Kidney (tissue), 13 donors: ENCODE measurements at regions not wholly inside any gene's neighbourhood (a gene's known extent, or its start where the extent isn't known, plus 50 kb on each side); places are given as distances from the start of the nearest gene placed in this dataset.

Experiments
- DNase-seq, 5 donors: peaks; one replicate each; pipeline ENCODE4 v3.0.0-alpha.2; 2013 to 2020
- FAIRE-seq: peaks from 2 replicates; lab custom pipeline; 2012; peaks lifted over from hg19 to GRCh38; lab: Jason Lieb, UNC
- H3K27ac ChIP-seq, 2 donors: one replicate each; pipeline ENCODE4 v1.7.0; 2013; ENCODE audit warnings: low read depth in 2 of 2, low read length in 2 of 2, inconsistent platforms in 1 of 2
- H3K27me3 ChIP-seq: one replicate; pipeline ENCODE4 v1.7.1; 2013; ENCODE audit warnings: low read length, inconsistent platforms; ENCODE audit not compliant: control insufficient read depth, insufficient read depth
- H3K36me3 ChIP-seq, 3 donors: one replicate each; pipeline versions ENCODE4 v1.7.0 to v1.7.1; 2013; ENCODE audit warnings: low read length in 3 of 3, control low read depth in 1 of 3, inconsistent platforms in 1 of 3; ENCODE audit not compliant: insufficient read depth in 3 of 3, control insufficient read depth in 2 of 3
- H3K4me1 ChIP-seq, 3 donors: one replicate each; pipeline versions ENCODE4 v1.7.0 to v1.7.1; 2013; ENCODE audit warnings: low read length in 3 of 3, inconsistent platforms in 1 of 3, low read depth in 1 of 3; ENCODE audit not compliant: control insufficient read depth in 2 of 3, insufficient read depth in 2 of 3
- H3K4me3 ChIP-seq, 3 donors: one replicate each; pipeline versions ENCODE4 v1.7.0 to v1.8.1; 2013; ENCODE audit warnings: low read length in 3 of 3, control low read depth in 1 of 3, inconsistent platforms in 1 of 3
- H3K9ac ChIP-seq, 3 donors: one replicate each; pipeline versions ENCODE4 v1.7.0 to v1.7.1; 2013; ENCODE audit warnings: low read length in 3 of 3, control low read depth in 1 of 3, inconsistent platforms in 1 of 3
- H3K9me3 ChIP-seq, 3 donors: one replicate each; pipeline versions ENCODE4 v1.7.0 to v1.7.1; 2013; ENCODE audit warnings: low read length in 3 of 3, control low read depth in 1 of 3, inconsistent platforms in 1 of 3; ENCODE audit not compliant: control insufficient read depth in 2 of 3, insufficient read depth in 1 of 3
- intact Hi-C: fragments of 100-400 bp; cut with DNase I; formaldehyde crosslinking; loops from one replicate; pipeline ENCODE4 v1.11.1; 2022
- TF ChIP-seq, protein P1 (sequence below): IDR thresholded peaks from 3 replicates; pipeline ENCODE4 v1.5.1; 2012; ENCODE audit warnings: mild to moderate bottlenecking, moderate library complexity, borderline replicate concordance; ENCODE audit not compliant: insufficient read depth; ENCODE audit errors: extremely low read depth
- donor health status: control.
- donor health status: control.
- donor health status: control.
- donor health status: control.
- donor health status: control.
- donor health status: DM: yes; HTN: yes; CAD: no.
- donor health status: Normal renal cell carcinoma (clear cell type).

DNA sequence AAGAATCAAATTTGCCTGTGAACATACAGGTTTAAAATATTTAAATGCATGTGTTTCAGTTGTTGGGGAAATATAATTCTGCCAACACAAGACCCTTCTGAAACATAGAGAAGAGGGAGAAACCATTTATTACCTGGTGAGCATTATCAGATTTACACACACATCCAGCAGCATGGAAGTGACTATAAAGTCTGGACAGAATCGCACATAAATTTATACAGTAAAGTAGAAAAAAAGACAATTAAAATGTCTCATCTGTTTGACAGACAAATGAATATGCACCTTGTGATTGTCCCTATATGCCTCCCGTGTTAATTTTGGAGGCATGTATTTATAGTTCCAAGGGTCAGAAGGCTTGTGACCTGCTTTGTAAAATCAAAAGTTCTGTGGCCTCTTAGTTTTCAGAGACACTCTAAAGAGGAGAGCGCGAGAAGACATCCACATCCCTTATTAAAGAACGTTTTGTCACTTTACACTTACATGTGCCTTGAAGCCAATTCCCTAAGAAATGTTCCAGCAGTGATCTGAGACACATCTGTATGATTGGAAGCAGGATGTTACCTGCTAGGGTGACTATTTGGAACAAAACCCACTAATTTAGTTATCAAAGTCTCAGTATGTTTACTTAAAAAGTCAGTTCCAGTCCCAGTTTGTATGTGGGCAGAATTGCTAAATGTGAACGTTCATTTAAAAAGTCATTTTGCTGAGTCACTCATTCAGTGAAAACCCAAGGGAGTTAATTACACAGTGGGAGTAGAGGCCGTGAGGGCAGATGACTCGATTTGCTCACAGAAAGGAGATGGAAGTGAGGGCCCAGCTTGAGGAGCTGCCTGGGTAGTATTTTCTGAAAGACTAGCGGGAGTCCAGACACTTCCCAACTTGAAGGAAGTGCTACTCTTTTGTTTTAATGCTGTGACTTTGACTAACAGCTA lies 527.6 kb upstream of the MEX3C start:
- FAIRE-seq (no peak), DNase-seq (peak in 2 of 5 donors; percentile 31 to 34)
- Histone ChIP-seq H3K27ac (no peak overlapping the region), H3K27me3 (no peaks in the 10 kb centered on the region), H3K9ac (no peak overlapping the region), H3K9me3 (no peaks in the 10 kb centered on the region), H3K36me3 (no peaks in the 10 kb centered on the region), H3K4me3 (no peak overlapping the region), H3K4me1 (no peaks in the 10 kb centered on the region)
- TF ChIP-seq, protein P1, sequence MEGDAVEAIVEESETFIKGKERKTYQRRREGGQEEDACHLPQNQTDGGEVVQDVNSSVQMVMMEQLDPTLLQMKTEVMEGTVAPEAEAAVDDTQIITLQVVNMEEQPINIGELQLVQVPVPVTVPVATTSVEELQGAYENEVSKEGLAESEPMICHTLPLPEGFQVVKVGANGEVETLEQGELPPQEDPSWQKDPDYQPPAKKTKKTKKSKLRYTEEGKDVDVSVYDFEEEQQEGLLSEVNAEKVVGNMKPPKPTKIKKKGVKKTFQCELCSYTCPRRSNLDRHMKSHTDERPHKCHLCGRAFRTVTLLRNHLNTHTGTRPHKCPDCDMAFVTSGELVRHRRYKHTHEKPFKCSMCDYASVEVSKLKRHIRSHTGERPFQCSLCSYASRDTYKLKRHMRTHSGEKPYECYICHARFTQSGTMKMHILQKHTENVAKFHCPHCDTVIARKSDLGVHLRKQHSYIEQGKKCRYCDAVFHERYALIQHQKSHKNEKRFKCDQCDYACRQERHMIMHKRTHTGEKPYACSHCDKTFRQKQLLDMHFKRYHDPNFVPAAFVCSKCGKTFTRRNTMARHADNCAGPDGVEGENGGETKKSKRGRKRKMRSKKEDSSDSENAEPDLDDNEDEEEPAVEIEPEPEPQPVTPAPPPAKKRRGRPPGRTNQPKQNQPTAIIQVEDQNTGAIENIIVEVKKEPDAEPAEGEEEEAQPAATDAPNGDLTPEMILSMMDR: no peak
- intact Hi-C loops: no loop called here

DNA sequence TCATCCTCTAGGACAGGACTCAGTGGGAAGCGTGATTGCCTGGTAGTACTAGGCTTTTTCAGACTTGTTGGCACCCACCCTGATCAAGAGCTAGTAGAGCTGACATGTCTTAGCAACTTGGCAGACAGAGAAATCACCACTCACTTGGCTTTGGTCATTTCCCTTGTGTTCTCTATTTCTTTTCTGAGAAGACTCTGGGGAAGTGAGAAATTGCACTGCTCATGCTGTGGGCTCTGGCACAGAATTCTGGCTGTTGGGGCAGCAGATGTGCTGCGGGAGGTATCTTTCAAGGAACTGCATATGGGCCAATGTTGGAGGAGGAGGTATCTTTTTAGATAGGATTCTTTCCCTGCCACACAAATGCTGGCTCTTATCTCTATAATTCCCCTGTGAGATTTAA lies 529.1 kb upstream of the MEX3C start:
- Histone ChIP-seq H3K36me3 (no peaks in the 10 kb centered on the region), H3K4me3 (no peak overlapping the region), H3K4me1 (no peaks in the 10 kb centered on the region), H3K9ac (no peak overlapping the region), H3K9me3 (no peaks in the 10 kb centered on the region), H3K27ac (no peak overlapping the region), H3K27me3 (no peaks in the 10 kb centered on the region)
- DNase-seq: no peak
- TF ChIP-seq, protein P1: no peak
- intact Hi-C loops: no loop called here
- no peak for FAIRE-seq

DNA sequence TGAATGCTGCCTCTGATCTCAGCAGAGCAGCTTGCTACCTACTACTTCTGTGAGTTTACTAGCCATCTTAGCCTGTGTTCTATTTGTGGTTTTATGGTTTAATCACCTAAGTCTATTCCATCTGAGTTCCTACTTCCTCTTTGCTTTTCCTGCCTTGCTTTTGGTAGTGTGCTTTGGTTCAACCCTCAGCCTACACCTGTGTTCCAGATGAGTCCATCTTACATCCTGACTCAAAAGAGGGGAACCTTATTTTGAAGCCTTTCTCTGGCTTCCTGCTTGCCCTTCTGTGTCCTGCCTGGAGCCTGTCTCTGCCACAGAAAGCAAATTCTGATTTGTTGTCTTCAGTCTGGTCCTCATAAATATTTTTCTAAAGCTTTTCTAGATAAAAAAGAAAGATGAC lies 530.3 kb upstream of the MEX3C start:
- FAIRE-seq: no peak
- Histone ChIP-seq H3K27me3 (no peaks in the 10 kb centered on the region), H3K9ac (no peak overlapping the region), H3K4me3 (no peak overlapping the region), H3K36me3 (no peaks in the 10 kb centered on the region), H3K4me1 (no peaks in the 10 kb centered on the region), H3K27ac (no peak overlapping the region), H3K9me3 (no peaks in the 10 kb centered on the region)
- no peak for DNase-seq
- intact Hi-C loops: no loop called here
- TF ChIP-seq, protein P1: no peak
